IMR-90 (cell line): ENCODE measurements at regions not wholly inside any gene's neighbourhood (a gene's known extent, or its start where the extent isn't known, plus 50 kb on each side); places are given as distances from the start of the nearest gene placed in this dataset.
"Not testable (repeated sequence)": the region's sequence is repeated elsewhere in the genome, so short reads cannot be mapped to it uniquely, and the experiment has no call there.

Experiments used
- ATAC-seq: fragments of 200-7000 bp; cut with Tn5 transposase; 2 replicates; pipeline ENCODE4 v1.9.1; 2020; ENCODE audit warnings: low read depth, mild to moderate bottlenecking, moderate library complexity
- BruUV-seq: library from RNA; stranded (reverse); fragments of 400-500 nt; replicated peaks from 2 replicates; lab custom pipeline; 2021; lab: Mats Ljungman, UMichigan
- CTCF ChIA-PET: fragments of 300-600 bp; formaldehyde crosslinking; extraction: SDS; loops from one replicate; lab custom pipeline; 2021; ENCODE audit warnings: antibody characterized with exemption; lab: Yijun Ruan, JAX
- POLR2A ChIA-PET: fragments of 300-600 bp; sonication (Branson Sonifier 250); formaldehyde crosslinking; loops from one replicate; lab custom pipeline; 2022; ENCODE audit warnings: antibody characterized with exemption; ENCODE audit not compliant: unreplicated experiment; lab: Charles Lee
- DNase-seq: peaks from one replicate; pipeline ENCODE4 v3.0.0; 2013
- H2AFZ ChIP-seq: replicated peaks from 2 replicates; pipeline ENCODE3; 2013; ENCODE audit warnings: low read length, mild to moderate bottlenecking; ENCODE audit not compliant: poor library complexity
- H2AK5ac ChIP-seq: 2 replicates; pipeline ENCODE4 v1.6.1; 2013; ENCODE audit warnings: low read depth, low read length, inconsistent platforms
- H2AK9ac ChIP-seq: replicated peaks from 2 replicates; pipeline ENCODE3; 2013; ENCODE audit warnings: mild to moderate bottlenecking, low read depth, low read length, moderate library complexity; ENCODE audit not compliant: poor library complexity
- H2BK120ac ChIP-seq: 2 replicates; pipeline ENCODE4 v1.6.1; 2013; ENCODE audit warnings: low read depth, low read length, inconsistent platforms
- H2BK15ac ChIP-seq: 3 replicates; pipeline ENCODE4 v1.6.1; 2013; ENCODE audit warnings: low read depth, low read length, inconsistent platforms
- H2BK20ac ChIP-seq: 2 replicates; pipeline ENCODE4 v1.6.1; 2013; ENCODE audit warnings: low read depth, mild to moderate bottlenecking, inconsistent platforms, low read length, moderate library complexity
- H2BK5ac ChIP-seq: 2 replicates; pipeline ENCODE4 v1.6.1; 2013; ENCODE audit warnings: mild to moderate bottlenecking, low read depth, low read length, inconsistent platforms; ENCODE audit not compliant: poor library complexity, severe bottlenecking
- H3K14ac ChIP-seq: replicated peaks from 2 replicates; pipeline ENCODE4 v1.6.1; 2013; ENCODE audit warnings: low read depth, low read length, inconsistent platforms
- H3K18ac ChIP-seq: 2 replicates; pipeline ENCODE4 v1.6.1; 2013; ENCODE audit warnings: low read depth, low read length, control low read depth
- H3K23ac ChIP-seq: 2 replicates; pipeline ENCODE4 v1.6.1; 2013; ENCODE audit warnings: low read depth, low read length, inconsistent platforms
- H3K27ac ChIP-seq: 2 replicates; pipeline ENCODE4 v1.5.1; 2013; ENCODE audit warnings: mild to moderate bottlenecking, control low read depth, low read length; ENCODE audit not compliant: insufficient read depth
- H3K27me3 ChIP-seq: 2 replicates; pipeline ENCODE4 v1.6.1; 2013; ENCODE audit warnings: low read length; ENCODE audit not compliant: control insufficient read depth, insufficient read depth
- H3K36me3 ChIP-seq: 2 replicates; pipeline ENCODE4 v1.6.1; 2013; ENCODE audit warnings: low read length, mixed read lengths; ENCODE audit not compliant: control insufficient read depth, insufficient read depth
- H3K4ac ChIP-seq: 2 replicates; pipeline ENCODE4 v1.6.1; 2013; ENCODE audit warnings: low read depth, low read length, inconsistent platforms
- H3K4me1 ChIP-seq: 2 replicates; pipeline ENCODE4 v1.6.1; 2013; ENCODE audit warnings: low read length, mixed read lengths; ENCODE audit not compliant: control insufficient read depth, insufficient read depth
- H3K4me2 ChIP-seq: 2 replicates; pipeline ENCODE4 v1.6.1; 2013; ENCODE audit warnings: low read depth, mild to moderate bottlenecking, control low read depth, low read length, moderate library complexity
- H3K4me3 ChIP-seq: 2 replicates; pipeline ENCODE4 v1.5.1; 2013; ENCODE audit warnings: low read depth, mild to moderate bottlenecking, control low read depth, low read length, moderate library complexity; ENCODE audit not compliant: insufficient read depth
- H3K56ac ChIP-seq: 2 replicates; pipeline ENCODE4 v1.6.1; 2013; ENCODE audit warnings: low read length, inconsistent platforms; ENCODE audit not compliant: insufficient read depth; ENCODE audit errors: extremely low read depth
- H3K79me1 ChIP-seq, 2 experiments: 2 replicates each; pipeline ENCODE4 v1.6.1; 2013; ENCODE audit warnings: low read length in 2 of 2, inconsistent platforms in 1 of 2, low read depth in 1 of 2
- H3K9ac ChIP-seq: 2 replicates; pipeline ENCODE4 v1.6.1; 2013; ENCODE audit warnings: low read depth, low read length, control low read depth
- H3K9me1 ChIP-seq: 2 replicates; pipeline ENCODE4 v1.6.1; 2013; ENCODE audit warnings: low read length, inconsistent platforms; ENCODE audit not compliant: insufficient read depth
- H3K9me3 ChIP-seq: 2 replicates; pipeline ENCODE4 v1.6.1; 2013; ENCODE audit warnings: low read length; ENCODE audit not compliant: control insufficient read depth, insufficient read depth
- H4K20me1 ChIP-seq: 2 replicates; pipeline ENCODE4 v1.6.1; 2013; ENCODE audit warnings: low read length, inconsistent platforms; ENCODE audit not compliant: insufficient read depth
- H4K5ac ChIP-seq: 2 replicates; pipeline ENCODE4 v1.6.1; 2013; ENCODE audit warnings: mild to moderate bottlenecking, low read depth, low read length, control low read depth
- H4K8ac ChIP-seq, 2 experiments: 2 replicates each; pipeline ENCODE4 v1.6.1; 2013; ENCODE audit warnings: low read depth in 2 of 2, low read length in 2 of 2, control low read depth in 1 of 2, inconsistent platforms in 1 of 2
- H4K91ac ChIP-seq: 2 replicates; pipeline ENCODE4 v1.6.1; 2013; ENCODE audit warnings: low read depth, low read length, inconsistent platforms; ENCODE audit not compliant: insufficient read depth
- WGBS, 2 experiments: methylation state at CpG; one replicate each; pipeline versions ENCODE4 v1.1.5 to v1.1.7; 2013; ENCODE audit warnings: missing lambda C conversion rate in 2 of 2; ENCODE audit not compliant: insufficient read length in 1 of 2; ENCODE audit errors: extremely low coverage in 2 of 2; 5-methylcytosine and 5-hydroxymethylcytosine counted together
- dilution Hi-C: fragments of 300-500 bp; cut with HindIII; formaldehyde crosslinking; loops from one replicate; pipeline ENCODE4 v1.14.3; 2018; ENCODE audit warnings: low sequenced_read_pairs; ENCODE audit not compliant: unreplicated experiment
- in situ Hi-C: fragments of 300-500 bp; cut with MboI; formaldehyde crosslinking; loops from 3 replicates; pipeline ENCODE4 v1.14.3; 2019; ENCODE audit warnings: low sequenced_read_pairs, inconsistent platforms, mixed read lengths
- intact Hi-C: fragments of 100-400 bp; cut with micrococcal nuclease; formaldehyde crosslinking; loops from 2 replicates; pipeline ENCODE4 v1.10.0; 2022

DNA sequence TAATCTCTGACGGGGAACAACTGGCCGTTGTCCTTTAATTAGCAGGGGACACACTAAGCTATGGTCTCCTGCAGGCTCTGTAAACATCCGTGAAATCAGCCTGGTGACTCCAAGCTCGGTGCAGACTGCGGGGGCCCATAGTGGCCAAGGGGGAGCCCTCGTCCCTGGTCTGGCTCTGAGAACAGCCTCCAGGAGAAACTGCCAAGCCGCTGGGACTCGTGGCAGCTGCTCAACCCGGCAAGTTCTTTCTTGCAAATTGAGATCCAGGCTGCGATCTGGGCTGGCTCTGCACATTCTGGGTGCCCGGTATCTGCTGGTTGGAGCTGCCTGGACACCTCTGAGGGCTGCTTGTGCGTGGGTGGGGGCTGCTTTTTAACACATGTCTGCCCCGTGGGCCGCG, 71.6 kb upstream of the ZNF479 start:
- WGBS, 2 experiments = 37% methylated on average over 4 of the region's 15 CpGs; no CpG with 5 or more reads in 1 of the 2 experiments
- H3K4me1 ChIP-seq, H3K27me3 ChIP-seq, POLR2A ChIA-PET, H2BK20ac ChIP-seq, H2BK15ac ChIP-seq, DNase-seq, H3K36me3 ChIP-seq, intact Hi-C loops, dilution Hi-C loops, BruUV-seq, H3K79me1 ChIP-seq, CTCF ChIA-PET, H3K4me3 ChIP-seq, H2BK120ac ChIP-seq, H3K9ac ChIP-seq, H3K18ac ChIP-seq, H3K56ac ChIP-seq, H3K4ac ChIP-seq, H3K23ac ChIP-seq, in situ Hi-C loops, H4K20me1 ChIP-seq, H2AFZ ChIP-seq, H3K4me2 ChIP-seq, H3K9me1 ChIP-seq, H4K8ac ChIP-seq, H2BK5ac ChIP-seq, ATAC-seq, H2AK5ac ChIP-seq, H3K14ac ChIP-seq, H4K5ac ChIP-seq, H3K27ac ChIP-seq, H2AK9ac ChIP-seq, H4K91ac ChIP-seq: not testable (repeated sequence)
- peaks cover 49% of the 10 kb centered on the region for H3K9me3 ChIP-seq
